WTC11 (cell line): ENCODE measurements at regions not wholly inside any gene's neighbourhood (a gene's known extent, or its start where the extent isn't known, plus 50 kb on each side); places are given as distances from the start of the nearest gene placed in this dataset.
A peak's percentile ranks its signal among the peaks of the same experiment; 100 is the strongest.

Source experiments
- ATAC-seq: fragments of 200-7000 bp; cut with Tn5 transposase; 2 replicates; pipeline ENCODE4 v1.10.0; 2021; ENCODE audit warnings: mild to moderate bottlenecking, moderate library complexity
- CTCF ChIA-PET: fragments of 300-600 bp; sonication (Branson Sonifier 250); formaldehyde crosslinking; loops from one replicate; lab custom pipeline; 2021; ENCODE audit warnings: antibody characterized with exemption; lab: Charles Lee
- POLR2A ChIA-PET: fragments of 350-600 bp; sonication (Branson Sonifier 250); formaldehyde crosslinking; loops from one replicate; lab custom pipeline; 2021; ENCODE audit warnings: antibody characterized with exemption; lab: Charles Lee
- DNase-seq: peaks from one replicate; pipeline ENCODE4 v3.0.0; 2021; ENCODE audit warnings: low spot score
- H3K27ac Mint-ChIP-seq: 2 replicates; pipeline ENCODE4 v1.8.0; 2021; ENCODE audit warnings: mixed read lengths
- H3K27me3 Mint-ChIP-seq: 2 replicates; pipeline ENCODE4 v1.8.0; 2021; ENCODE audit warnings: low read depth, mild to moderate bottlenecking, moderate library complexity, mixed read lengths
- H3K36me3 Mint-ChIP-seq: 2 replicates; pipeline ENCODE4 v1.8.0; 2021; ENCODE audit warnings: mixed read lengths
- H3K4me1 Mint-ChIP-seq: 2 replicates; pipeline ENCODE4 v1.8.0; 2022; ENCODE audit warnings: mixed read lengths
- H3K4me3 Mint-ChIP-seq: 2 replicates; pipeline ENCODE4 v1.8.0; 2021; ENCODE audit warnings: mild to moderate bottlenecking, moderate library complexity, mixed read lengths
- H3K9me3 Mint-ChIP-seq: 2 replicates; pipeline ENCODE4 v1.8.0; 2021; ENCODE audit warnings: mixed read lengths
- ATF1 ChIP-seq: sonication (generic); formaldehyde crosslinking; IDR thresholded peaks from 2 replicates; pipeline ENCODE4 v1.8.1; 2023; ENCODE audit warnings: mild to moderate bottlenecking, moderate library complexity, missing genetic modification reagents
- ATF6 ChIP-seq: sonication (generic); formaldehyde crosslinking; IDR thresholded peaks from 2 replicates; pipeline ENCODE4 v1.8.1; 2023; ENCODE audit warnings: mild to moderate bottlenecking, missing genetic modification reagents
- CBFB ChIP-seq: sonication (generic); formaldehyde crosslinking; IDR thresholded peaks from 2 replicates; pipeline ENCODE4 v1.8.1; 2022; ENCODE audit warnings: mild to moderate bottlenecking, low read depth, missing genetic modification reagents
- FOXP1 ChIP-seq: sonication (generic); formaldehyde crosslinking; IDR thresholded peaks from 2 replicates; pipeline ENCODE4 v1.8.0; 2022; ENCODE audit warnings: missing genetic modification reagents, mild to moderate bottlenecking, moderate library complexity, borderline replicate concordance
- IRF2 ChIP-seq: sonication (generic); formaldehyde crosslinking; IDR thresholded peaks from 2 replicates; pipeline ENCODE4 v1.8.0; 2022; ENCODE audit warnings: low read depth, missing genetic modification reagents, borderline replicate concordance
- KAT7 ChIP-seq: sonication (generic); formaldehyde crosslinking; IDR thresholded peaks from 2 replicates; pipeline ENCODE4 v1.8.1; 2023; ENCODE audit warnings: missing genetic modification reagents, mild to moderate bottlenecking, borderline replicate concordance
- NR2C2 ChIP-seq: sonication (generic); formaldehyde crosslinking; IDR thresholded peaks from 2 replicates; pipeline ENCODE4 v1.8.0; 2022; ENCODE audit warnings: mild to moderate bottlenecking, missing genetic modification reagents
- NR3C1 ChIP-seq: sonication (generic); formaldehyde crosslinking; conservative IDR thresholded peaks from 2 replicates; pipeline ENCODE4 v1.8.1; 2023; ENCODE audit warnings: low read depth, mild to moderate bottlenecking, missing genetic modification reagents
- RORB ChIP-seq: fragments of 250-450 bp; sonication (Bioruptor Pico); IDR thresholded peaks from 2 replicates; pipeline ENCODE4 v1.9.0; 2021; ENCODE audit warnings: mild to moderate bottlenecking
- SMAD4 ChIP-seq: sonication (generic); formaldehyde crosslinking; IDR thresholded peaks from 2 replicates; pipeline ENCODE4 v1.8.0; 2022; ENCODE audit warnings: mild to moderate bottlenecking, missing genetic modification reagents
- TEAD4 ChIP-seq: sonication (generic); formaldehyde crosslinking; IDR thresholded peaks from 2 replicates; pipeline ENCODE4 v1.8.0; 2022; ENCODE audit warnings: mild to moderate bottlenecking, missing genetic modification reagents
- TP53 ChIP-seq: sonication (generic); formaldehyde crosslinking; IDR thresholded peaks from 2 replicates; pipeline ENCODE4 v1.8.1; 2023; ENCODE audit warnings: mild to moderate bottlenecking, missing genetic modification reagents
- ZBTB21 ChIP-seq: sonication (generic); formaldehyde crosslinking; IDR thresholded peaks from 2 replicates; pipeline ENCODE4 v1.8.1; 2023; ENCODE audit warnings: mild to moderate bottlenecking, missing genetic modification reagents, borderline replicate concordance
- ZNF138 ChIP-seq: sonication (generic); formaldehyde crosslinking; conservative IDR thresholded peaks from 2 replicates; pipeline ENCODE4 v1.8.1; 2022; ENCODE audit warnings: mild to moderate bottlenecking, moderate library complexity, missing genetic modification reagents
- ZNF219 ChIP-seq: sonication (generic); formaldehyde crosslinking; IDR thresholded peaks from 2 replicates; pipeline ENCODE4 v1.8.0; 2023; ENCODE audit warnings: missing genetic modification reagents, mild to moderate bottlenecking, borderline replicate concordance
- ZNF232 ChIP-seq: sonication (generic); formaldehyde crosslinking; IDR thresholded peaks from 2 replicates; pipeline ENCODE4 v1.8.0; 2022; ENCODE audit warnings: mild to moderate bottlenecking, missing genetic modification reagents
- ZNF416 ChIP-seq: fragments of 250-450 bp; sonication (Bioruptor Pico); IDR thresholded peaks from 2 replicates; pipeline ENCODE4 v1.9.0; 2021; ENCODE audit warnings: mild to moderate bottlenecking, inconsistent platforms
- ZNF671 ChIP-seq: fragments of 250-450 bp; sonication (Bioruptor Pico); IDR thresholded peaks from 2 replicates; pipeline ENCODE4 v1.8.0; 2021; ENCODE audit warnings: mild to moderate bottlenecking
- ZSCAN18 ChIP-seq: fragments of 250-450 bp; sonication (Bioruptor Pico); IDR thresholded peaks from 2 replicates; pipeline ENCODE4 v2.1.2; 2022; ENCODE audit warnings: mild to moderate bottlenecking, moderate library complexity
- TF ChIP-seq, protein P1 (sequence below): sonication (generic); formaldehyde crosslinking; IDR thresholded peaks from 2 replicates; pipeline ENCODE4 v1.8.1; 2023; ENCODE audit warnings: mild to moderate bottlenecking, missing genetic modification reagents, moderate library complexity
- TF ChIP-seq, protein P2 (sequence below): fragments of 250-450 bp; sonication (Bioruptor Pico); IDR thresholded peaks from 2 replicates; pipeline ENCODE4 v1.9.0; 2021; ENCODE audit warnings: mild to moderate bottlenecking
- TF ChIP-seq, protein P3 (sequence below): sonication (generic); formaldehyde crosslinking; IDR thresholded peaks from 2 replicates; pipeline ENCODE4 v1.8.0; 2022; ENCODE audit warnings: missing genetic modification reagents
- TF ChIP-seq, protein P4 (sequence below): sonication (generic); formaldehyde crosslinking; IDR thresholded peaks from 2 replicates; pipeline ENCODE4 v1.8.0; 2022; ENCODE audit warnings: mild to moderate bottlenecking, missing genetic modification reagents

DNA sequence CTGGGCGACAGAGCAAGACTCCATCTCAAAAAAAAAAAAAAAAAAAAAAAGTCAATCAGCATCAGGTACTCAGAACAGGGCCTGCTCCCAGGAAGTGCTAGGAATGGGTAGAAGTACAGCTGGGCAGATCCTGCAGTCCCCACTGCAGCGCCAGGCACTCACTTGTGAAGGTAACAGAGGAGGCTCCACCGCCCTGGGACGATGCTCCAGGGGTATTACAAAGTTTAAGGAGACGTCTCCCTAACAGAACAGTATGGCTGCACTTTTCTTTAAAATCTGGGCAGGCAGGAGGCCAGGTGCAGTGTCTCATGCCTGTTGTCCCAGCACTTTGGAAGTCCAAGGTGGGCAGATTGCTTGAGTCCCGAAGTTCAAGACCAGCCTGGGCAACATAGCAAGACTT lies 1449.0 kb downstream of the BRD1 start (continued):
- TF ChIP-seq, protein P1, sequence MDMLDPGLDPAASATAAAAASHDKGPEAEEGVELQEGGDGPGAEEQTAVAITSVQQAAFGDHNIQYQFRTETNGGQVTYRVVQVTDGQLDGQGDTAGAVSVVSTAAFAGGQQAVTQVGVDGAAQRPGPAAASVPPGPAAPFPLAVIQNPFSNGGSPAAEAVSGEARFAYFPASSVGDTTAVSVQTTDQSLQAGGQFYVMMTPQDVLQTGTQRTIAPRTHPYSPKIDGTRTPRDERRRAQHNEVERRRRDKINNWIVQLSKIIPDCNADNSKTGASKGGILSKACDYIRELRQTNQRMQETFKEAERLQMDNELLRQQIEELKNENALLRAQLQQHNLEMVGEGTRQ (CRISPR knock-in tag): no peak
- TF ChIP-seq TEAD4 (CRISPR knock-in tag) (no peak), ZNF232 (CRISPR knock-in tag) (no peak), SMAD4 (no peak), ZSCAN18 (CRISPR knock-in tag) (no peak), ZNF138 (CRISPR knock-in tag) (no peak)
- TF ChIP-seq, protein P2, sequence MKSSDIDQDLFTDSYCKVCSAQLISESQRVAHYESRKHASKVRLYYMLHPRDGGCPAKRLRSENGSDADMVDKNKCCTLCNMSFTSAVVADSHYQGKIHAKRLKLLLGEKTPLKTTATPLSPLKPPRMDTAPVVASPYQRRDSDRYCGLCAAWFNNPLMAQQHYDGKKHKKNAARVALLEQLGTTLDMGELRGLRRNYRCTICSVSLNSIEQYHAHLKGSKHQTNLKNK: no peak

GRCh38 chr22:48376936-48377712 lies 1450.5 kb downstream of the BRD1 start:
- no peaks in the 10 kb centered on the region for H3K9me3 Mint-ChIP-seq
- no peaks in the 10 kb centered on the region for H3K36me3 Mint-ChIP-seq
- H3K4me1 Mint-ChIP-seq: peaks cover 42% of the 10 kb centered on the region
- no peak for DNase-seq
- POLR2A ChIA-PET: no interaction called here
- no peak for ATAC-seq
- H3K27ac Mint-ChIP-seq: no peak overlapping the region
- H3K27me3 Mint-ChIP-seq: peaks cover 16% of the 10 kb centered on the region
- CTCF ChIA-PET: no interaction called here
- TF ChIP-seq ZNF219 (CRISPR knock-in tag) (no peak), IRF2 (CRISPR knock-in tag) (no peak)
- H3K4me3 Mint-ChIP-seq: no peak overlapping the region

DNA sequence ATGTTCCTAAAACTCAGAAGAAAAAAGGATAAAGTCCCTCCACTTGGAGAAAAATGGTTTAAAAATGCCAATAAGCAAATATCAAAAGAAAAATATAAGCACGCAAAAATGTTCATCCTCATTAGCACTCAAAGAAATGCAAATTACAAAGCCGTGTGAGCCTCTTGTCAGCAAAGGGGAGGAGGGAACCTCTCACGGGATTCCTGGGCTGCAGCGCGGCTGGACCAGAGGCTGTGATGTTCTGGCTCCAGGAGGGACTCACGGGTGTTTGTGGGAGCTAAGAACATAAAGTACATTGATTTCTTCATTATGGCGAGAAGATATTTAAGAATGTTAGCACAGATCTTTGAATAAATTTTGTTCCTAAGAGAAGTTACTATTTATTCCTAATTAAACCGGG lies 1451.2 kb downstream of the BRD1 start:
- H3K27ac Mint-ChIP-seq: no peak overlapping the region
- no peak for DNase-seq
- TF ChIP-seq RORB (no peak), NR3C1 (CRISPR knock-in tag) (no peak), ZNF416 (no peak), TP53 (CRISPR knock-in tag) (no peak), ATF1 (CRISPR knock-in tag) (no peak), ZNF219 (CRISPR knock-in tag) (no peak), NR2C2 (no peak), ATF6 (CRISPR knock-in tag) (no peak), KAT7 (CRISPR knock-in tag) (no peak), ZNF671 (CRISPR knock-in tag) (no peak), CBFB (CRISPR knock-in tag) (no peak), FOXP1 (no peak), ZBTB21 (CRISPR knock-in tag) (no peak)
- TF ChIP-seq, protein P3, sequence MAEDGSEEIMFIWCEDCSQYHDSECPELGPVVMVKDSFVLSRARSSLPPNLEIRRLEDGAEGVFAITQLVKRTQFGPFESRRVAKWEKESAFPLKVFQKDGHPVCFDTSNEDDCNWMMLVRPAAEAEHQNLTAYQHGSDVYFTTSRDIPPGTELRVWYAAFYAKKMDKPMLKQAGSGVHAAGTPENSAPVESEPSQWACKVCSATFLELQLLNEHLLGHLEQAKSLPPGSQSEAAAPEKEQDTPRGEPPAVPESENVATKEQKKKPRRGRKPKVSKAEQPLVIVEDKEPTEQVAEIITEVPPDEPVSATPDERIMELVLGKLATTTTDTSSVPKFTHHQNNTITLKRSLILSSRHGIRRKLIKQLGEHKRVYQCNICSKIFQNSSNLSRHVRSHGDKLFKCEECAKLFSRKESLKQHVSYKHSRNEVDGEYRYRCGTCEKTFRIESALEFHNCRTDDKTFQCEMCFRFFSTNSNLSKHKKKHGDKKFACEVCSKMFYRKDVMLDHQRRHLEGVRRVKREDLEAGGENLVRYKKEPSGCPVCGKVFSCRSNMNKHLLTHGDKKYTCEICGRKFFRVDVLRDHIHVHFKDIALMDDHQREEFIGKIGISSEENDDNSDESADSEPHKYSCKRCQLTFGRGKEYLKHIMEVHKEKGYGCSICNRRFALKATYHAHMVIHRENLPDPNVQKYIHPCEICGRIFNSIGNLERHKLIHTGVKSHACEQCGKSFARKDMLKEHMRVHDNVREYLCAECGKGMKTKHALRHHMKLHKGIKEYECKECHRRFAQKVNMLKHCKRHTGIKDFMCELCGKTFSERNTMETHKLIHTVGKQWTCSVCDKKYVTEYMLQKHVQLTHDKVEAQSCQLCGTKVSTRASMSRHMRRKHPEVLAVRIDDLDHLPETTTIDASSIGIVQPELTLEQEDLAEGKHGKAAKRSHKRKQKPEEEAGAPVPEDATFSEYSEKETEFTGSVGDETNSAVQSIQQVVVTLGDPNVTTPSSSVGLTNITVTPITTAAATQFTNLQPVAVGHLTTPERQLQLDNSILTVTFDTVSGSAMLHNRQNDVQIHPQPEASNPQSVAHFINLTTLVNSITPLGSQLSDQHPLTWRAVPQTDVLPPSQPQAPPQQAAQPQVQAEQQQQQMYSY (CRISPR knock-in tag): no peak
- TF ChIP-seq, protein P4, sequence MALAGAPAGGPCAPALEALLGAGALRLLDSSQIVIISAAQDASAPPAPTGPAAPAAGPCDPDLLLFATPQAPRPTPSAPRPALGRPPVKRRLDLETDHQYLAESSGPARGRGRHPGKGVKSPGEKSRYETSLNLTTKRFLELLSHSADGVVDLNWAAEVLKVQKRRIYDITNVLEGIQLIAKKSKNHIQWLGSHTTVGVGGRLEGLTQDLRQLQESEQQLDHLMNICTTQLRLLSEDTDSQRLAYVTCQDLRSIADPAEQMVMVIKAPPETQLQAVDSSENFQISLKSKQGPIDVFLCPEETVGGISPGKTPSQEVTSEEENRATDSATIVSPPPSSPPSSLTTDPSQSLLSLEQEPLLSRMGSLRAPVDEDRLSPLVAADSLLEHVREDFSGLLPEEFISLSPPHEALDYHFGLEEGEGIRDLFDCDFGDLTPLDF: no peak
- CTCF ChIA-PET: no interaction called here
- peaks cover 16% of the 10 kb centered on the region for H3K27me3 Mint-ChIP-seq
- peak; percentile 60 for ATAC-seq
- H3K4me1 Mint-ChIP-seq: peaks cover 49% of the 10 kb centered on the region
- H3K4me3 Mint-ChIP-seq: no peak overlapping the region
- POLR2A ChIA-PET: no interaction called here
- H3K9me3 Mint-ChIP-seq: no peaks in the 10 kb centered on the region
- no peaks in the 10 kb centered on the region for H3K36me3 Mint-ChIP-seq
